ENCODE measurements at regions not wholly inside any gene's neighbourhood (a gene's known extent, or its start where the extent isn't known, plus 50 kb on each side); places are given as distances from the start of the nearest gene placed in this dataset.

DNA sequence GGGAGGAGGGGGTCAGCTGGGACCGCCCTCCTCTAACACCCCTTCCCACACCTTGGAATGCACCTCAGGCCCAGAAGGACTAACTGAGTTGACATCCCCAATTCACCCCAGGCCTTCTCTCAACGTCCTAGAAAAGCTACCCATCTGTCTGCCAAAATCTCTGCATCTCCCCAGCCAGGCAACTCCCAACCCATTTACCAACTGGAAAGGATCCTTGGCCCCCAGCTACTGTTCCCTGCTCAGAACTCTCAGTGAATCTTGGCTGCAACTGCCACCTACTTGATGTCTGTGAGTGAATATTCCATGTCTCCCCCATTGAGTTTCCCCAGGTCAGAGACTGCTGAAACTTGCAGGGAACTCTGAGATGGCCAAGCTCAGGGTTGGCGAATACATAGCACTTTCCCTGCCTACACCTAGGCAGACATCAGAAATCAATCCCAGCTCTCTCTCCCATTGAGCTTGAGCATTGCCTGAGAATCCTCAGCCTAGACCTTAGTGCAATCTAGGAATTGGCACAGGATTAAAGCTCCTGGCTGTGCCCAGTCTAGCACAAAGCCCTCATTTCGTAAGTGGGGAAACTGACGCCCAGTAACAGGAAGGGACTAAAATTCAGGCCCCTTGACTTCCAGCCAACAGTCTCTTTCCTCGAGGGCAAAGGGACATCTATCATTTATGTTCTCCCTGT lies 71.9 kb upstream of the NCOR2 start:
- DNase-seq (ENCODE audit: low spot score) (no peak), ATAC-seq (no peak)
- H3K27ac Mint-ChIP-seq = no peak overlapping the region
- CTCF ChIA-PET = interaction anchor here (1.0 to 1.5 kb wide), 2 partner anchors 11 to 95 kb away, joined by 4 read pairs; no protein-coding TSS in a partner anchor
- H3K36me3 Mint-ChIP-seq = no peaks in the 10 kb centered on the region
- no peaks in the 10 kb centered on the region; the same call in 1 of the 2 replicates for H3K27me3 Mint-ChIP-seq (ENCODE audit: low read depth)
- peaks cover 10% of the 10 kb centered on the region for H3K4me1 Mint-ChIP-seq
- H3K4me3 Mint-ChIP-seq = no peak overlapping the region
- H3K9me3 Mint-ChIP-seq = peaks cover 9% of the 10 kb centered on the region
- TF ChIP-seq TP53 (CRISPR knock-in tag; IDR thresholded peaks at IDR 0.05) = no peak
- TF ChIP-seq, protein P1, sequence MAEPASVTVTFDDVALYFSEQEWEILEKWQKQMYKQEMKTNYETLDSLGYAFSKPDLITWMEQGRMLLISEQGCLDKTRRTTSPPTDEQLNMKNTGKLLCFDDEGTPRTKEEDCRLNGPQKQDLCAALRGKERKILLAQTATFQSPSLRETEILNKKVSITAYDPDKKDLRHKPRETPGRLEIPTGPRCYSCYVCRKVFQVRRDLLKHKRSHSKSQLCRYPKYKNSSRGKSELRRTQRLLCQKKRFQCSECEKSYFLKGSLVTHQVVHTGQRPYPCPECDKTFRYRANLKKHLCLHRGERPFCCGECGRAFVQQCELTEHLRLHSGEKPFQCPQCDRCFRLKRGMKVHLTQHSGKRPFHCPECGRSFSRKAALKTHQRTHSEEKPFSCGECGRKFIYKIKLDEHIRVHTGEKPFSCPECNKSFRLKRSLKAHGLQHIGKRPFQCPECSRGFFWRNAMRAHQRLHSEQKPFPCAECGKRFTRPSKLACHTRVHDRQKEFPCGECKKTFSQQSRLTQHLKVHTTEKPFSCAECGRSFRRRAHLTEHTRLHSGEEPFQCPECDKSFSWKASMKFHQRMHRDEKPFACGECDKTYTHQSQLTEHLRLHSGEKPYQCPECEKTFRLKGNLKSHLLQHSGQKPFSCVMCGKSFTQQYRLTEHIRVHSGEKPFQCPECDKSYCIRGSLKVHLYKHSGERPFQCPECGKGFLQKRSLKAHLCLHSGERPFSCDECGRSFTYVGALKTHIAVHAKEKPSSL (CRISPR knock-in tag; conservative IDR thresholded peaks at IDR 0.05) = no peak
- no peak for TF ChIP-seq TEAD1 (CRISPR knock-in tag; IDR thresholded peaks at IDR 0.05)
- TF ChIP-seq, protein P2, sequence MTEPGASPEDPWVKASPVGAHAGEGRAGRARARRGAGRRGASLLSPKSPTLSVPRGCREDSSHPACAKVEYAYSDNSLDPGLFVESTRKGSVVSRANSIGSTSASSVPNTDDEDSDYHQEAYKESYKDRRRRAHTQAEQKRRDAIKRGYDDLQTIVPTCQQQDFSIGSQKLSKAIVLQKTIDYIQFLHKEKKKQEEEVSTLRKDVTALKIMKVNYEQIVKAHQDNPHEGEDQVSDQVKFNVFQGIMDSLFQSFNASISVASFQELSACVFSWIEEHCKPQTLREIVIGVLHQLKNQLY (CRISPR knock-in tag; IDR thresholded peaks at IDR 0.05) = no peak
- POLR2A ChIA-PET = no interaction called here

DNA sequence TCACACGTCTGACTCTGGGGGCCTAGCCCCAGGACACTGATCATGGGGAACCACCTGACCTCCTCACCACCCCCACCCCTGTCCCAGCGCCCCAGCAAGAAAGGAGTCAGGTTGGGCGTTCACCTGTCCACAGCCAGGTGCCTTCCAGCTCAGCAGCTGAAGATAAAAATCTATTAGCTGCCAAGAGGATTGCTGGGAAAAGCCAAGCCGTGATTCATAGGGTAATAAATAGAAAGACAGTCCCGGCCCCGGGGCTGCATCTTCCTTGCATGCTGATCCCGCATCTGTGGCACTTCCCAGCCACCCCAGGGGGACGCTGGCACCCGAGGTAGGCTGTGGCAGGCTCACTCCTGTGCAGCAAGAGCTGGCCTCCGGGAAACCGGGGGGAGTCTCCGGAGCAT lies 70.2 kb upstream of the NCOR2 start:
- no peak for ATAC-seq
- CTCF ChIA-PET = no interaction called here

More for the DNA sequence above, 70.2 kb upstream of the NCOR2 start:
- H3K36me3 Mint-ChIP-seq = no peaks in the 10 kb centered on the region
- H3K27ac Mint-ChIP-seq = no peak overlapping the region
- DNase-seq (ENCODE audit: low spot score) = no peak
- no peak for TF ChIP-seq RORB (CRISPR knock-in tag; IDR thresholded peaks at IDR 0.05)
- TF ChIP-seq, protein P3, sequence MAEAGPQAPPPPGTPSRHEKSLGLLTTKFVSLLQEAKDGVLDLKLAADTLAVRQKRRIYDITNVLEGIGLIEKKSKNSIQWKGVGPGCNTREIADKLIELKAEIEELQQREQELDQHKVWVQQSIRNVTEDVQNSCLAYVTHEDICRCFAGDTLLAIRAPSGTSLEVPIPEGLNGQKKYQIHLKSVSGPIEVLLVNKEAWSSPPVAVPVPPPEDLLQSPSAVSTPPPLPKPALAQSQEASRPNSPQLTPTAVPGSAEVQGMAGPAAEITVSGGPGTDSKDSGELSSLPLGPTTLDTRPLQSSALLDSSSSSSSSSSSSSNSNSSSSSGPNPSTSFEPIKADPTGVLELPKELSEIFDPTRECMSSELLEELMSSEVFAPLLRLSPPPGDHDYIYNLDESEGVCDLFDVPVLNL (CRISPR knock-in tag; IDR thresholded peaks at IDR 0.05; ENCODE audit: borderline replicate concordance, low read depth) = no peak
- no peak for TF ChIP-seq ZNF219 (CRISPR knock-in tag; IDR thresholded peaks at IDR 0.05; ENCODE audit: borderline replicate concordance)
- no peak for TF ChIP-seq ZNF138 (CRISPR knock-in tag; conservative IDR thresholded peaks at IDR 0.05)
- TF ChIP-seq FOXP1 (CRISPR knock-in tag; IDR thresholded peaks at IDR 0.05; ENCODE audit: borderline replicate concordance) = no peak
- no peak for TF ChIP-seq ESRRA (CRISPR knock-in tag; IDR thresholded peaks at IDR 0.05; ENCODE audit: borderline replicate concordance)
- TF ChIP-seq, protein P4, sequence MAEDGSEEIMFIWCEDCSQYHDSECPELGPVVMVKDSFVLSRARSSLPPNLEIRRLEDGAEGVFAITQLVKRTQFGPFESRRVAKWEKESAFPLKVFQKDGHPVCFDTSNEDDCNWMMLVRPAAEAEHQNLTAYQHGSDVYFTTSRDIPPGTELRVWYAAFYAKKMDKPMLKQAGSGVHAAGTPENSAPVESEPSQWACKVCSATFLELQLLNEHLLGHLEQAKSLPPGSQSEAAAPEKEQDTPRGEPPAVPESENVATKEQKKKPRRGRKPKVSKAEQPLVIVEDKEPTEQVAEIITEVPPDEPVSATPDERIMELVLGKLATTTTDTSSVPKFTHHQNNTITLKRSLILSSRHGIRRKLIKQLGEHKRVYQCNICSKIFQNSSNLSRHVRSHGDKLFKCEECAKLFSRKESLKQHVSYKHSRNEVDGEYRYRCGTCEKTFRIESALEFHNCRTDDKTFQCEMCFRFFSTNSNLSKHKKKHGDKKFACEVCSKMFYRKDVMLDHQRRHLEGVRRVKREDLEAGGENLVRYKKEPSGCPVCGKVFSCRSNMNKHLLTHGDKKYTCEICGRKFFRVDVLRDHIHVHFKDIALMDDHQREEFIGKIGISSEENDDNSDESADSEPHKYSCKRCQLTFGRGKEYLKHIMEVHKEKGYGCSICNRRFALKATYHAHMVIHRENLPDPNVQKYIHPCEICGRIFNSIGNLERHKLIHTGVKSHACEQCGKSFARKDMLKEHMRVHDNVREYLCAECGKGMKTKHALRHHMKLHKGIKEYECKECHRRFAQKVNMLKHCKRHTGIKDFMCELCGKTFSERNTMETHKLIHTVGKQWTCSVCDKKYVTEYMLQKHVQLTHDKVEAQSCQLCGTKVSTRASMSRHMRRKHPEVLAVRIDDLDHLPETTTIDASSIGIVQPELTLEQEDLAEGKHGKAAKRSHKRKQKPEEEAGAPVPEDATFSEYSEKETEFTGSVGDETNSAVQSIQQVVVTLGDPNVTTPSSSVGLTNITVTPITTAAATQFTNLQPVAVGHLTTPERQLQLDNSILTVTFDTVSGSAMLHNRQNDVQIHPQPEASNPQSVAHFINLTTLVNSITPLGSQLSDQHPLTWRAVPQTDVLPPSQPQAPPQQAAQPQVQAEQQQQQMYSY (CRISPR knock-in tag; IDR thresholded peaks at IDR 0.05) = no peak
- no peak for TF ChIP-seq PRRX2 (CRISPR knock-in tag; IDR thresholded peaks at IDR 0.05)
- TF ChIP-seq, protein P2 (CRISPR knock-in tag; IDR thresholded peaks at IDR 0.05) = no peak
- TF ChIP-seq ZBTB21 (CRISPR knock-in tag; IDR thresholded peaks at IDR 0.05; ENCODE audit: borderline replicate concordance) = no peak
- TF ChIP-seq TEAD4 (CRISPR knock-in tag; IDR thresholded peaks at IDR 0.05) = no peak
- TF ChIP-seq, protein P5, sequence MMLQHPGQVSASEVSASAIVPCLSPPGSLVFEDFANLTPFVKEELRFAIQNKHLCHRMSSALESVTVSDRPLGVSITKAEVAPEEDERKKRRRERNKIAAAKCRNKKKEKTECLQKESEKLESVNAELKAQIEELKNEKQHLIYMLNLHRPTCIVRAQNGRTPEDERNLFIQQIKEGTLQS (CRISPR knock-in tag; conservative IDR thresholded peaks at IDR 0.05) = no peak
- no peak for TF ChIP-seq ZNF671 (CRISPR knock-in tag; IDR thresholded peaks at IDR 0.05)
- TF ChIP-seq ELF4 (CRISPR knock-in tag; IDR thresholded peaks at IDR 0.05; ENCODE audit: low read depth) = no peak
- no peak for TF ChIP-seq CREM (CRISPR knock-in tag; IDR thresholded peaks at IDR 0.05)
- no peak for TF ChIP-seq ZNF121 (CRISPR knock-in tag; IDR thresholded peaks at IDR 0.05)
- TF ChIP-seq ATF1 (CRISPR knock-in tag; IDR thresholded peaks at IDR 0.05) = no peak
- H3K4me1 Mint-ChIP-seq = peaks cover 21% of the 10 kb centered on the region
- peaks cover 9% of the 10 kb centered on the region for H3K9me3 Mint-ChIP-seq
- H3K27me3 Mint-ChIP-seq (ENCODE audit: low read depth) = no peaks in the 10 kb centered on the region; the same call in 1 of the 2 replicates
- POLR2A ChIA-PET = no interaction called here
- no peak overlapping the region for H3K4me3 Mint-ChIP-seq

Data from WTC11 (cell line).